Tongue (tissue), 1 donor: ENCODE measurements at regions not wholly inside any gene's neighbourhood (a gene's known extent, or its start where the extent isn't known, plus 50 kb on each side); places are given as distances from the start of the nearest gene placed in this dataset.

Source experiments
- DNase-seq: peaks from one replicate; pipeline ENCODE4 v3.0.0-alpha.2; 2015

- DNase-seq = no peak
These were observed 258.3 kb downstream of the DIPK2A start for GRCh38 chr3:144229953-144230352.

DNA sequence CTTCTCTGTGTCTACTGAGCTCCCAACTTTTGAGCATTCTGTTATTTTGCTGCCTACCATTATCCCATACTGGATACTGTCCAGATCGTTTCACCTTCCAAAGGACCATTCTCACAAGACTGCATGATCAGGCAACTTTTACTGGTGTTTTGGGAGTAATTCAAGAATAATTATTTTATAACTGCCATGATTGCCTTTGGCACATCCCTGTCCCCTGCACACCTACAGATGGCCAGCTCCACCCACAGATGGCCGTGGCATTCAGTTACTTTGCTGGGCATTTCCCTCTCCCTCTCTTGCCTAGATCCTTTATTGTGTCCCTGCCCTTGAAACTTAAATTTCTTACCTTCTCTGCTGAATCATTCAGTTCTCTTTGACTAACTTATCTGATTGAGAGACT is 263.9 kb downstream of the DIPK2A start:
- DNase-seq = no peak

DNA sequence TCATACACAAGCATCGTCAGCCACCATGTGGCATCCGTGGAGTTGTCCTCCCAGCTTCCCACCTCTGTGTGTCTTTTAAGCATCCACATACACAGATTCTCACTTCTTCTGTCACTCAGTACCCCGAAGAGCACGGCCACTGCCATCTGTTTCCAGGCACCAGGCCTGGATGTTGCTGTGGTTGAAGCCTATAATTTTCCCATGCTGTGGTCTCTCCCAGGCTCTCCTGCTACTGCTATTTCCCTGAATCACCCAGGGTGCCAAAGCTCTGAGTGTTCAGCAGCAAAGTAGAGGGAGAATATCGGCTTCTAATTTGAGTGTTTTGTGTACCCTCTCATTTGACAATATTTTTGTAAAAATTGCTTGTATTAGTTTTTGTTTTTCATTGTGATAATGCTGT is 265.7 kb downstream of the DIPK2A start:
- DNase-seq = no peak

GRCh38 chr3:144241404-144241803 is 269.8 kb downstream of the DIPK2A start:
- peak; percentile 66 for DNase-seq

DNA sequence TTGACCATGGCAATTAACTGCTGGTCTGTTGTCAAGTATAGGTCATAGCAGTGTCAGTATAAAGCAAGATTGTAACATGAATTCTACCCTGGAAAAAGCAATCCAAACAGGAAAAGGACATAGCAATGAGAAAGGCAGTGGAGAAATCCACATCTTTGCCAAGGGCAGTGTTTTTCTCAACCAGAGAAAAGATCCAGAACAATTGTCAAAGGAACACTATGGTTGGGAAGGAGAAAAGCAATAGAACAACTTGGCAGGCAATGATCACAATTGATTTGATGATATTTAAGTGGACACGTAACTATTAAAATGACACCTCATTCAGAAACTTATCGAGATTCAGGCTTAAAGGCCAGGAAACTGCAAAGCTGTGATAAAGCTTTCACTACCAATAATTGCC is 271.1 kb downstream of the DIPK2A start:
- DNase-seq = no peak

DNA sequence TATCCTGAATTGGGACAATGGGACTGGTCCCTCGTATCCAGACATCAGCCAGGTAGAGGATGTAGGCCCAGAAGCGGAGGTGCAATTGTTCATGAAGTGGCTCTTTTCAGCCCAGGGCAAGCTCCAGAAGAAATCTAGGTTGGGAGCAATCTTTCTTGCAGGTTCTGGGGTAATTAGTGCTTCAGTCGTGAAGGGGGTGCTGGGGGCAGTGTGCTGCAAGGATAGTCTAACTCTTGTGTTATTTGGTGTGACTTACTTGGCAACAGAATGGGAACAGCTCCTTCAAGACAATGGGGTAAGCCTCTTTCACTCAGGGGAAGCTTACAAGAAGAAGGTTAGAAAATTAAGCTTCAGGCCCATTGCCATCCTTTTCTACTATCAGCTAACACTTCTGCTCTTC is 273.0 kb downstream of the DIPK2A start:
- DNase-seq = no peak

GRCh38 chr3:144252896-144253295 is 281.3 kb downstream of the DIPK2A start:
- DNase-seq = no peak

- no peak for DNase-seq
These were observed 285.8 kb downstream of the DIPK2A start for GRCh38 chr3:144257381-144257780.

DNA sequence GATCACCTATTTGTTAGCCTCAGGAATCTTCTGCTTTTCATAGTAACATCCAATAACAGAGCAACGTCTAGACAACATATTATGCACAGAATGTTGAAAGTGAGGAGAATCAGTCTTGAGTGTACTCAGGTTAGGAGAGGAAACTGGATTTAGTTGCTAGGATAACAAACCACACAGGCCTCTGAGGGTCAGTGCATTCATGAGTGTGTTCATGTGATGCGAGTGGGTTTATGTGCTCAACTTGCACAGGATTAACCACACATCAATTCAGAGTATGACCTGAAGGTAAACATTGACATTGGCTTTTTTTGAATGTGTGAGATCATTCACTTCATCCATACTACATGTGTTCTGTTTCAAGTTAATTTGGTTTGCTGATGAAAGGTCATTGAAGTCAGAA is 287.6 kb downstream of the DIPK2A start:
- DNase-seq = peak; percentile 43

- peak; percentile 40 for DNase-seq
These were observed 292.1 kb downstream of the DIPK2A start for GRCh38 chr3:144263706-144264105.

GRCh38 chr3:144264350-144264749 is 292.7 kb downstream of the DIPK2A start:
- DNase-seq = no peak

- DNase-seq = no peak
These were observed 293.2 kb downstream of the DIPK2A start for GRCh38 chr3:144264794-144265193.

DNA sequence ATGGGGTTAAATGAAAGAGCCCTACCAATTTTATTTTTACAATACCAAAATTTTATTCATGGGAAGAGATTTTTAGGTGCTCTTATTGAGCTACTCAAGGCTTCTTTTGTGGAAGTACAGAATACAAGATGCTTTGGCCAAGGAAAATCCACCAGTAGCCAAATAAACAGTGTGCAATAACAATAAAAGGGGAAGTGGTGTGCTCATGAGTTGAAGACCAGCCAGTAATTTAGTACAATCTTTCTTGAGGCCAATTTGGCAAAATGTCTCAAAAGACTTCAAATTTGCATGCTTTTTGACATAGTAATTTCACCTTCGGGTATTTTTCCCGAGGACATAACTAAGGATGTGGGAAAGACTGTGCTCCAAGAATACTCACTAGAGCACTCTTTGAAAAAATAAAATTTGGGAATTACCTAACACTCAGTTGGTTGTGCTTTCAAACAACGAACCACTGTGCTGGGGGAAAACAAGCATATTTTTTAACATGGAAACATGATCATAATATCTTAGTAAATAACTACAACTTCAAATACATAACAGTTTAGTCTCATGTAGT is 294.0 kb downstream of the DIPK2A start:
- peak; percentile 74 for DNase-seq

GRCh38 chr3:144270100-144270499 is 298.5 kb downstream of the DIPK2A start:
- no peak for DNase-seq

DNA sequence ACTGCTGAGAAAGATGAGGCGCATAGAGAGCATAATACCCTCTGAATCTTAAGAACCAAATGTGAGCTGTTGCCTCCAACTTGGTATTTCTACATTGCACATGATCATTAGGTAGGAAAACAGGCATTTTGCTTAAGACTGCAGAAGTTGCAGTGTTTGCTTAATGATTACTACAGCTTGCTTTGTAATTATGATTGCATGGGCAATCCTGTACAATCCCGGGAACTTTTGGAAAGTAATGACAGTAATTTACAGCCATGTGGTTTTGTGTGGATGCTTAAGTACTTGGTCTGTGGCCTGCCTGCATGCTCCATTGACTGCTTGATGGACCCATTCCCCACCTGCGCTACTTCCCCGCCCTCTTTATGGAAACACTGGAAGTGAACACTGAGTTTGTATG is 301.1 kb downstream of the DIPK2A start:
- no peak for DNase-seq

DNA sequence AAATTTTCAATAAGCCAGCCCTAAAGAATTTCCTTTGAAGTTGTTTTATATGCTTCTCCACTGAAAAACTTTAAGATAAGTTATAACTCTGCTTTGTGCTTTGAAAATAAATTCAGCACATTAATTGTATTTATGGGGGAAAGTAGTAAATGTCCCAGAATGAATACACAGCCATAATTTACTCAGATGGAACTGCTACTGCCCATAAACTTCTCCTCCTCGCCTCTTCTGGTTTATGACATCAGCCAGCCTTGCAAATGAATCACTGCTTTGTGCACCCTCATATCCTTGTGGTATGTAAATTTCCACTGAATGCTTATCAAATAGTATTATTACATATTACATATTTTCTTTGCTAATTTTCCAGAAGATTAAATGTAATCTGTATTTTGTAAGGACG is 302.0 kb downstream of the DIPK2A start:
- DNase-seq = no peak

DNA sequence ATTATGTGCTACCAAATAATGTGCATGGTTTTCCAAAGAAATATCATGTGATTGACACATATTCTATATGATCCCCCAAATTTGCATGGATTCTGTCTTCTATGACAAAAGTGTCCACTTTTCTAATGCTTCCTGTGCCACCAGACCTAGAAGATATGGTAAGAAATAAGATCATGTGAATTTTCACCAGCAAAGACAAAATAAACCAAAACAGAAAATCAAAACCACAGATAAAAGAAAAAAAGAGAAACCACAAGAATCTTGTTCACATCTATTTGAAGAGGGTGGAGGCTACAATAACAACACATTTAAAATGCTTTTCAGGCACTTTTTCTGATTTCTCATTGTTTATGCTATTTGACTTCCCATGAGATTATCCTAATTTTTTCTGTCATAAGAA is 303.4 kb downstream of the DIPK2A start:
- no peak for DNase-seq

- no peak for DNase-seq
These were observed 310.7 kb downstream of the DIPK2A start for GRCh38 chr3:144282313-144282712.

GRCh38 chr3:144286235-144286910 is 314.8 kb downstream of the DIPK2A start:
- no peak for DNase-seq

GRCh38 chr3:144287001-144287400 is 315.4 kb downstream of the DIPK2A start:
- DNase-seq = no peak

DNA sequence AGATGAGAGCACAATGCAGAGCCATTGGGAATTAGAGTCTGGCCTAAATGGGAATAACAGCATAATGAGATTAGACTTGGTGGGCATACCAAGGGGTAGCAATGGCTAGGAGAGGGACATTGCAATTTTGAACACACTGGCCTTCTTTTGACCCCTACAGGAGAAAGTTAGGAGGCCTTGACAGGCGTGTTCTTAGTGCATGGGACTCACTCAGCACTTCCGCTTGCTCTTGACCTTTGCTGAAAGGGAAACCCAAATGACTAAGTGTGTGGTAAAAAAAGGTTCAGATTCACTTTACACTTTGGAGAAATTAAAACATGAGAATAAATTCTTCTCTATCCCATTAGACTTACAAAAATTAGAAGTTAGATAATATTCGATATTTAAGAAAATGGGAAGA is 317.4 kb downstream of the DIPK2A start:
- DNase-seq = no peak

DNA sequence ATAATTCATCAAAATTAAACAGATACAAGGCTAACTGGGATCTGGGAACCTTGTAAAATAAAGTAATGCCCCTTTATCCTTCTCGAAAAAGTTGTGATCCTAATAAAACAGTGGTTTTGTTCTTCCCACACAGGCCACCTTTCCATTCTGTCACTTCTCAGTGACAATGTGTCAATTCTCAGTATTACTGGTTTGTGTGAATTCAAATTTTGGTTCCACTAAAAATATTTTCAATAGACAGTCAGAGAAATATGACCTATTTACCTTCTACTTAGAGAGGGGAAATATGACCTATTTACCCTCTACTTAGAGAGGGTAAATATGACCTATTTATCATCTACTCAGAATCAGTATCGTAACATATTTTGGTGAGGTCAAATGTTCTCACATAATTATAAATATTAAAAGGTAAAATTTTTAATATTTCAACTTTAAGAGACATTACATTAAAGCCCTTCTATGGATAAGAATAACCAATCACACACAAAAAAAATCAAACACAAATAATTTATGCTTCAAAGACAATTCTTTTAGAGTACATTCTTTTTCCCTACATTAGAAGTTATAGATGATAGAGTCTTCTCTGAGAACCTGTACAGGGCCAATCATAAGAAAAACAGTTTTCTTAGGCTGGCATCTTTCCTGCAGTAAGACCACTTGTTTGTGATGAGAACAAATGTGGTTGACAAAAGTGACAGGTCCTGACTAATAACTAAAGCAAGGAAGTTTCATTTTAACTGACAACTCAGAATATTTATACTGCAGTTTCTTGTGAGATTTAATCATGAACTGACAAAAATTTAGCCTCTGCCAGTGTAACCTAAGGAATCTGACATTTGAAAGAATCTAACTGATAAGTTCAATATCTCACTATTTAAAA is 323.3 kb downstream of the DIPK2A start:
- no peak for DNase-seq

DNA sequence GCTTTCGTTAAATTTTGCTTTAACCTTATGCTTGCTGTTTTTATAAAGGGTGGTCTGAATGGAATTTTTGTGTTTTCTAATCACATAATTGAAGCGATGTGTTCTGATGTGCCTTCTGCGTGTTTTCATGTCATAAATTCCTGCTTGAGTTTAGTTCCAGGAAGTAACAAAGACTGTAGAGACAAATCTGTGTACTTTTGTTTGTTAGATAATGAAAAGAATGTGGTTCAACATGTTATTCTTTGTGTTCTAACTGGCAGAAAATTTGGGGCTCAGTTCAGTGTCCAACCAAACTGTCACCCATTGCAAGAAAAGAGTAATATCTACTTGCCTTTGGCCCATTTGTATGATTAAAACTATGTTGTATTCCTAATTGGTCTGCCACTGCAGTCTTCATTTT is 324.0 kb downstream of the DIPK2A start:
- no peak for DNase-seq

DNA sequence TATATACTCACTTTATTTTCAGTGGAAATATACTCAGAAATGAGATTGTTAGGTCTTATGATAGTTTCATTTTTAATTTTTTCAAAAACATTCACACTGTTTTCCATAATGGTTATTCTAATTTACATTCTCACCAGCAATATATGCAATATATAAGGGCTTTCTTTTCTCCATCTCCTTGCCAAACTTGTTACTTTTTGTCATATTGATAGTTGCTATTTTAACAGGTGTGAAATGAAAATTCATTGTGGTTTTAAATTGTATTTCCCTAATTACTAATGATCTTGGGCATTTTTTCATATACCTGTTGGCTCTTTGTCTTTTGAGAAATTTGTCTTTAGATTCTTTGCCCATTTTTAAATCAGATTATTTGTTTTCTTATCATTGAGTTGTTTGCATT is 325.2 kb downstream of the DIPK2A start:
- DNase-seq = no peak
